GM23248 (cell line): ENCODE measurements at regions not wholly inside any gene's neighbourhood (a gene's known extent, or its start where the extent isn't known, plus 50 kb on each side); places are given as distances from the start of the nearest gene placed in this dataset.

Source experiments
- DNase-seq: peaks from one replicate; pipeline ENCODE4 v3.0.0-alpha.2; 2015
- H2AFZ ChIP-seq: fragments of 200-600 bp; sonication (generic); 2 replicates; pipeline ENCODE4 v1.6.1; 2016; ENCODE audit warnings: antibody characterized with exemption
- H3F3A ChIP-seq: fragments of 200-600 bp; sonication (generic); 2 replicates; pipeline ENCODE4 v1.6.1; 2016; ENCODE audit warnings: mild to moderate bottlenecking, antibody characterized with exemption, mixed run types; ENCODE audit not compliant: insufficient read depth
- H3K27ac ChIP-seq: fragments of 200-600 bp; sonication (generic); 2 replicates; pipeline ENCODE4 v1.5.1; 2016; ENCODE audit warnings: mild to moderate bottlenecking
- H3K27me3 ChIP-seq: fragments of 200-600 bp; sonication (generic); replicated peaks from 2 replicates; pipeline ENCODE4 v1.6.1; 2016; ENCODE audit warnings: mild to moderate bottlenecking; ENCODE audit not compliant: insufficient read depth
- H3K36me3 ChIP-seq: fragments of 200-600 bp; sonication (generic); 2 replicates; pipeline ENCODE4 v1.6.1; 2016; ENCODE audit warnings: low read depth, mild to moderate bottlenecking
- H3K4me1 ChIP-seq: fragments of 200-600 bp; sonication (generic); 2 replicates; pipeline ENCODE4 v1.6.1; 2016; ENCODE audit warnings: mild to moderate bottlenecking; ENCODE audit not compliant: insufficient read depth
- H3K4me2 ChIP-seq: fragments of 200-600 bp; sonication (generic); one replicate; pipeline ENCODE4 v1.6.1; 2016; ENCODE audit warnings: mild to moderate bottlenecking; ENCODE audit not compliant: unreplicated experiment
- H3K4me3 ChIP-seq: fragments of 200-600 bp; sonication (generic); 2 replicates; pipeline ENCODE4 v1.5.1; 2016; ENCODE audit warnings: mild to moderate bottlenecking
- H3K79me2 ChIP-seq: fragments of 200-600 bp; sonication (generic); 2 replicates; pipeline ENCODE4 v1.6.1; 2016; ENCODE audit warnings: mild to moderate bottlenecking; ENCODE audit not compliant: insufficient read depth
- H3K9ac ChIP-seq: fragments of 200-600 bp; sonication (generic); 2 replicates; pipeline ENCODE4 v1.6.1; 2016; ENCODE audit warnings: mild to moderate bottlenecking
- H3K9me2 ChIP-seq: fragments of 200-600 bp; sonication (generic); 2 replicates; pipeline ENCODE4 v1.6.1; 2016; ENCODE audit warnings: mixed run types, mild to moderate bottlenecking, moderate library complexity; ENCODE audit not compliant: insufficient read depth
- H3K9me3 ChIP-seq: fragments of 200-600 bp; sonication (generic); one replicate; pipeline ENCODE4 v1.6.1; 2017; ENCODE audit warnings: low read depth
- H4K20me1 ChIP-seq: fragments of 200-600 bp; sonication (generic); 2 replicates; pipeline ENCODE4 v1.6.0; 2016; ENCODE audit not compliant: insufficient read depth
- EZH2 ChIP-seq: fragments of 200-600 bp; sonication (generic); IDR thresholded peaks from 2 replicates; pipeline ENCODE4 v1.6.1; 2018; ENCODE audit warnings: antibody characterized with exemption, mild to moderate bottlenecking; ENCODE audit not compliant: insufficient read depth, poor library complexity, severe bottlenecking
- EZH2phosphoT487 ChIP-seq: fragments of 200-600 bp; sonication (generic); IDR thresholded peaks from 2 replicates; pipeline ENCODE4 v1.6.1; 2018; ENCODE audit warnings: antibody characterized with exemption, moderate library complexity, mild to moderate bottlenecking, low read depth; ENCODE audit not compliant: insufficient read depth
- WGBS, 2 experiments: methylation state at CpG; one replicate each; pipeline ENCODE4 v1.1.6; 2015 to 2017; ENCODE audit warnings: low lambda C conversion rate in 2 of 2, low coverage in 1 of 2; ENCODE audit errors: missing lambda C conversion rate in 2 of 2; 5-methylcytosine and 5-hydroxymethylcytosine counted together
- in situ Hi-C: fragments of 300-500 bp; cut with MboI; formaldehyde crosslinking; loops from 2 replicates; pipeline ENCODE4 v1.15.0; 2020

DNA sequence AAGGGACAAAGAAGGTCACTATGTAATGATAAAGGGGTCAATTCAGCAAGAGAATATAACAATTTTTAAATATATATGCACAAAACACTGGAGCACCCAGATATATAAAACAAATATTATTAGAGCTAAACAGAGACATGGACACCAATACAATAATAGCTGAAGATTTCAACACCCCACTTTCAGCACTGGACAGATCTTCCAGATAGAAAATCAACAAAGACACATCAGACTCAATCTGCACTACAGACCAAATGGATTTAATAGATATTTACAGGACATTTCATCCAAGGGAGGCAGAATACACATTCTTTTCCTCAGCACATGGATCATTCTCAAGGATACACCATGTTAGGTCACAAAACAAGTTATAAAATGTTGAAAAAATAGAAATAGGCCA lies 111.4 kb downstream of the SOX3 start:
- Histone ChIP-seq H3K27ac (no peak overlapping the region), H3K27me3 (no peaks in the 10 kb centered on the region), H3K36me3 (no peaks in the 10 kb centered on the region), H3K4me2 (no peak overlapping the region), H3K9ac (no peak overlapping the region), H3K79me2 (no peaks in the 10 kb centered on the region), H3K4me3 (no peak overlapping the region), H2AFZ (no peak overlapping the region), H4K20me1 (no peaks in the 10 kb centered on the region), H3F3A (no peaks in the 10 kb centered on the region), H3K9me2 (no peaks in the 10 kb centered on the region), H3K4me1 (no peaks in the 10 kb centered on the region), H3K9me3 (no peaks in the 10 kb centered on the region)
- TF ChIP-seq EZH2phosphoT487 (no peak), EZH2 (no peak)
- in situ Hi-C loops = no loop called here
- DNase-seq = no peak

- Histone ChIP-seq H3F3A (no peaks in the 10 kb centered on the region), H4K20me1 (no peaks in the 10 kb centered on the region), H3K4me3 (no peak overlapping the region), H3K9me3 (no peaks in the 10 kb centered on the region), H3K36me3 (no peaks in the 10 kb centered on the region), H2AFZ (no peak overlapping the region), H3K4me1 (no peaks in the 10 kb centered on the region), H3K27me3 (no peaks in the 10 kb centered on the region), H3K9ac (no peak overlapping the region), H3K27ac (no peak overlapping the region), H3K9me2 (no peaks in the 10 kb centered on the region), H3K79me2 (no peaks in the 10 kb centered on the region), H3K4me2 (no peak overlapping the region)
- TF ChIP-seq EZH2 (no peak), EZH2phosphoT487 (no peak)
- 0% methylated on average over 3 of the region's 3 CpGs for WGBS, 2 experiments
- no peak for DNase-seq
- in situ Hi-C loops = no loop called here
Observed at GRCh38 chrX:140391313-140391712, 113.6 kb downstream of the SOX3 start.

DNA sequence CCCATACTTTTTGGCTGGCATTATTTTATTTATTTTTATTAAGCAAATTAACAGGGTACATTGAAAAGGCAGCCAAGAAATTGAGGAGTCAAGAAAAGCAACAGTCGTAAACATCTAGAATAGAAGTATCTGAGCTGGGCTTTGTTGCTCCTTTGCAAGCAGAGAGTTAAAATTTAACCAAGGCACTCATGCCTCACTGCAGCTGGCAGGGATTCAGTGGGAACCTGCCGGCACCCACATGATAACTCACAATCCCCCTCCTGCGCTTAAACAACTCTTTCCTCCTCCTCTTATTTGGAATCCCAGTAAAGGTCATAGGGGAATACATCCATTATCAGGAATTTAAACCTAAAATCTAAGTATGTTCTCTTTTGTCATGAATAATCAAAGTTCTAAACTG lies 115.5 kb downstream of the SOX3 start:
- WGBS, 2 experiments = 34 to 40% methylated on average over 3 of the region's 3 CpGs
- no peak overlapping the region for H3K4me3 ChIP-seq
- no peak for TF ChIP-seq EZH2phosphoT487
- TF ChIP-seq EZH2 = no peak
- H3K9me2 ChIP-seq = no peaks in the 10 kb centered on the region
- no peak overlapping the region for H3K9ac ChIP-seq
- H3K27me3 ChIP-seq = no peaks in the 10 kb centered on the region
- H3K79me2 ChIP-seq = no peaks in the 10 kb centered on the region
- H4K20me1 ChIP-seq = no peaks in the 10 kb centered on the region
- no peak overlapping the region for H2AFZ ChIP-seq
- no peaks in the 10 kb centered on the region for H3K4me1 ChIP-seq
- no peaks in the 10 kb centered on the region for H3K36me3 ChIP-seq
- H3F3A ChIP-seq = no peaks in the 10 kb centered on the region
- no peak for DNase-seq
- no peak overlapping the region for H3K4me2 ChIP-seq
- H3K27ac ChIP-seq = no peak overlapping the region
- no peaks in the 10 kb centered on the region for H3K9me3 ChIP-seq
- in situ Hi-C loops = no loop called here

DNA sequence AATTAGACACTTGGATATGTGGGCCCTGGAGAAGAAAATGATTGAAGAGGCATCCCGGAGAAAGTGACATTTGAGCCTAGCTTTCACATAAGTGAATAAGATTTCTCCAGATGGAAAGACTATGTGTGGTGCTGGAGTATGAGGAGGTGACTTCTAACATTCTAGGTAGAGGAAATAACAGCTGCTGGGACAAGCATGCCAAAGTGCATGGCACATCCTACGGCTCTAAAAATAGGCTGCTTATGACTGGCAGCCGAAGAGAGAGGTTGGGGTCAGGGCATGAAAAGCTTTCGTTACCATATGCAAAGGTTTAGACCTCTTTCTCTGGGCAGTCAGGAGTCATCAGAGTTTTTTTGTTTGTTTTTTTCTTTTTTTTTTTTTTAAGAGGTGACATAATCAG lies 142.0 kb downstream of the SOX3 start:
- H3K4me3 ChIP-seq = no peak overlapping the region
- 61 to 69% methylated on average over 4 of the region's 4 CpGs for WGBS, 2 experiments
- in situ Hi-C loops = no loop called here
- H4K20me1 ChIP-seq = no peaks in the 10 kb centered on the region
- H3F3A ChIP-seq = no peaks in the 10 kb centered on the region
- H3K27ac ChIP-seq = no peak overlapping the region
- no peak overlapping the region for H3K4me2 ChIP-seq
- no peaks in the 10 kb centered on the region for H3K27me3 ChIP-seq
- no peaks in the 10 kb centered on the region for H3K9me3 ChIP-seq
- no peaks in the 10 kb centered on the region for H3K79me2 ChIP-seq
- H3K36me3 ChIP-seq = no peaks in the 10 kb centered on the region
- H3K9ac ChIP-seq = no peak overlapping the region
- TF ChIP-seq EZH2phosphoT487 (no peak), EZH2 (no peak)
- H3K4me1 ChIP-seq = no peaks in the 10 kb centered on the region
- H3K9me2 ChIP-seq = no peaks in the 10 kb centered on the region
- DNase-seq = no peak
- no peak overlapping the region for H2AFZ ChIP-seq

DNA sequence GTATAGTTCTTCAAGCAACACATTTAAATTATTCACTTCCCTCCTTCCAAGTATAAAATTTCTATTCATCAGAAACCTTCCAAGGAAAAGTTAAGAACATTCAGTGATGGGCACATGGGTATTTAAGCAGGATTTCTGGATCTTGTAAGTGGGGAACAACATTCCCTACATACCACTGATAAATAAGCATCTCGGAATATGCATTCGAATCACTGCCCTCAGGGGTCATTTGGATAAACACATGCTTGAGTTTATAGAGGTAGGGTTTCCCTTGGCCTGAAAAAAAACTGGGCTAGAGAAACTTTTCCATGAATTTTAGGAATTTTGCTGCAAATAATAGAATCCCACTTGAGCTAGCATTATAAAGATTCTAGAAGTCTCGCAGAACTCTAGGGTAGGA lies 143.9 kb downstream of the SOX3 start:
- Histone ChIP-seq H3F3A (no peaks in the 10 kb centered on the region), H3K27ac (no peak overlapping the region), H3K27me3 (no peaks in the 10 kb centered on the region), H3K9me3 (no peaks in the 10 kb centered on the region), H3K9me2 (no peaks in the 10 kb centered on the region), H2AFZ (no peak overlapping the region), H3K79me2 (no peaks in the 10 kb centered on the region), H3K4me1 (no peaks in the 10 kb centered on the region), H4K20me1 (no peaks in the 10 kb centered on the region), H3K4me3 (no peak overlapping the region), H3K9ac (no peak overlapping the region), H3K36me3 (no peaks in the 10 kb centered on the region), H3K4me2 (no peak overlapping the region)
- in situ Hi-C loops = no loop called here
- TF ChIP-seq EZH2 = no peak
- no peak for TF ChIP-seq EZH2phosphoT487
- 0 to 2% methylated on average over 3 of the region's 3 CpGs for WGBS, 2 experiments
- DNase-seq = no peak
